Neural cell (in vitro differentiated cells): ENCODE measurements at regions not wholly inside any gene's neighbourhood (a gene's known extent, or its start where the extent isn't known, plus 50 kb on each side); places are given as distances from the start of the nearest gene placed in this dataset.

Experiments used
- CTCF ChIP-seq: fragments of 450-650 bp; IDR thresholded peaks from 2 replicates; pipeline ENCODE4 v1.5.1; 2014; ENCODE audit warnings: antibody characterized with exemption, mild to moderate bottlenecking, moderate library complexity; ENCODE audit not compliant: poor library complexity, severe bottlenecking
- EP300 ChIP-seq: fragments of 450-650 bp; conservative IDR thresholded peaks from 2 replicates; pipeline ENCODE4 v1.6.1; 2014; ENCODE audit warnings: antibody characterized with exemption, mild to moderate bottlenecking, moderate library complexity; ENCODE audit not compliant: poor library complexity, severe bottlenecking
- EZH2 ChIP-seq: fragments of 200-600, 300-800 bp; shearing (Covaris generic), sonication (generic); IDR thresholded peaks from 2 replicates; pipeline ENCODE4 v1.6.1; 2014; ENCODE audit warnings: antibody characterized with exemption, low read length, borderline replicate concordance, mild to moderate bottlenecking; ENCODE audit not compliant: insufficient read depth, poor library complexity, severe bottlenecking
- RAD21 ChIP-seq: fragments of 450-650 bp; conservative IDR thresholded peaks from 2 replicates; pipeline ENCODE4 v1.6.1; 2014; ENCODE audit warnings: antibody characterized with exemption, mild to moderate bottlenecking, moderate library complexity

- TF ChIP-seq EZH2 (no peak), CTCF (no peak), EP300 (no peak), RAD21 (no peak)
These were observed 392.2 kb upstream of the CCDC179 start for GRCh38 chr11:23252426-23252825.
